ENCODE measurements at regions not wholly inside any gene's neighbourhood (a gene's known extent, or its start where the extent isn't known, plus 50 kb on each side); places are given as distances from the start of the nearest gene placed in this dataset.
A peak's percentile ranks its signal among the peaks of the same experiment; 100 is the strongest.

GRCh38 chr12:58342736-58343135 is 401.4 kb downstream of the ATP23 start:
- peaks cover 7% of the 10 kb centered on the region for H3K27me3 Mint-ChIP-seq (ENCODE audit: low read depth)
- H3K36me3 Mint-ChIP-seq: no peaks in the 10 kb centered on the region
- DNase-seq (ENCODE audit: low spot score in 2 of 2, unreplicated experiment in 2 of 2): no peak
- H3K9me3 Mint-ChIP-seq: peaks cover 3% of the 10 kb centered on the region
- TF ChIP-seq CTCF (IDR thresholded peaks at IDR 0.05; ENCODE audit: unreplicated experiment): no peak
- no peak overlapping the region for H3K27ac Mint-ChIP-seq
- peaks cover 24% of the 10 kb centered on the region for H3K4me1 Mint-ChIP-seq
- no peak overlapping the region for H3K4me3 Mint-ChIP-seq

- DNase-seq (ENCODE audit: low spot score in 2 of 2, unreplicated experiment in 2 of 2): no peak
- peaks cover 7% of the 10 kb centered on the region for H3K27me3 Mint-ChIP-seq (ENCODE audit: low read depth)
- peaks cover 24% of the 10 kb centered on the region for H3K4me1 Mint-ChIP-seq
- peaks cover 16% of the 10 kb centered on the region for H3K9me3 Mint-ChIP-seq
- TF ChIP-seq CTCF (IDR thresholded peaks at IDR 0.05; ENCODE audit: unreplicated experiment): peak; percentile 89
- H3K27ac Mint-ChIP-seq: no peak overlapping the region
- H3K4me3 Mint-ChIP-seq: no peak overlapping the region
- no peaks in the 10 kb centered on the region for H3K36me3 Mint-ChIP-seq
Observed at GRCh38 chr12:58346032-58346632, 404.8 kb downstream of the ATP23 start.

- Mint-ChIP-seq H3K27me3 (ENCODE audit: low read depth) (peaks cover 7% of the 10 kb centered on the region), H3K27ac (no peak overlapping the region), H3K4me1 (peaks cover 17% of the 10 kb centered on the region), H3K4me3 (no peak overlapping the region), H3K9me3 (peaks cover 16% of the 10 kb centered on the region), H3K36me3 (no peaks in the 10 kb centered on the region)
- DNase-seq (ENCODE audit: low spot score in 2 of 2, unreplicated experiment in 2 of 2): no peak
- TF ChIP-seq CTCF (IDR thresholded peaks at IDR 0.05; ENCODE audit: unreplicated experiment): no peak
Observed at GRCh38 chr12:58347188-58347587, 405.8 kb downstream of the ATP23 start.

GRCh38 chr12:58347691-58348090 is 406.3 kb downstream of the ATP23 start:
- Mint-ChIP-seq H3K27ac (no peak overlapping the region), H3K9me3 (peaks cover 16% of the 10 kb centered on the region), H3K36me3 (no peaks in the 10 kb centered on the region), H3K27me3 (ENCODE audit: low read depth) (peaks cover 7% of the 10 kb centered on the region), H3K4me1 (peaks cover 17% of the 10 kb centered on the region), H3K4me3 (no peak overlapping the region)
- TF ChIP-seq CTCF (IDR thresholded peaks at IDR 0.05; ENCODE audit: unreplicated experiment): no peak
- DNase-seq (ENCODE audit: low spot score in 2 of 2, unreplicated experiment in 2 of 2): no peak

- H3K36me3 Mint-ChIP-seq: no peaks in the 10 kb centered on the region
- H3K27ac Mint-ChIP-seq: no peak overlapping the region
- H3K4me3 Mint-ChIP-seq: no peak overlapping the region
- H3K4me1 Mint-ChIP-seq: peaks cover 19% of the 10 kb centered on the region
- DNase-seq (ENCODE audit: low spot score in 2 of 2, unreplicated experiment in 2 of 2): no peak
- TF ChIP-seq CTCF (IDR thresholded peaks at IDR 0.05; ENCODE audit: unreplicated experiment): no peak
- peaks cover 16% of the 10 kb centered on the region for H3K9me3 Mint-ChIP-seq
- H3K27me3 Mint-ChIP-seq (ENCODE audit: low read depth): peaks cover 3% of the 10 kb centered on the region
Observed at GRCh38 chr12:58349161-58349560, 407.8 kb downstream of the ATP23 start.

GRCh38 chr12:58356794-58357193 is 415.4 kb downstream of the ATP23 start:
- peaks cover 44% of the 10 kb centered on the region for H3K4me1 Mint-ChIP-seq
- H3K4me3 Mint-ChIP-seq: no peak overlapping the region
- TF ChIP-seq CTCF (IDR thresholded peaks at IDR 0.05; ENCODE audit: unreplicated experiment): no peak
- H3K27ac Mint-ChIP-seq: no peak overlapping the region
- peaks cover 2% of the 10 kb centered on the region for H3K36me3 Mint-ChIP-seq
- peaks cover 3% of the 10 kb centered on the region for H3K9me3 Mint-ChIP-seq
- no peak for DNase-seq (ENCODE audit: low spot score in 2 of 2, unreplicated experiment in 2 of 2)
- H3K27me3 Mint-ChIP-seq (ENCODE audit: low read depth): no peaks in the 10 kb centered on the region
